ENCODE measurements at regions not wholly inside any gene's neighbourhood (a gene's known extent, or its start where the extent isn't known, plus 50 kb on each side); places are given as distances from the start of the nearest gene placed in this dataset.

DNA sequence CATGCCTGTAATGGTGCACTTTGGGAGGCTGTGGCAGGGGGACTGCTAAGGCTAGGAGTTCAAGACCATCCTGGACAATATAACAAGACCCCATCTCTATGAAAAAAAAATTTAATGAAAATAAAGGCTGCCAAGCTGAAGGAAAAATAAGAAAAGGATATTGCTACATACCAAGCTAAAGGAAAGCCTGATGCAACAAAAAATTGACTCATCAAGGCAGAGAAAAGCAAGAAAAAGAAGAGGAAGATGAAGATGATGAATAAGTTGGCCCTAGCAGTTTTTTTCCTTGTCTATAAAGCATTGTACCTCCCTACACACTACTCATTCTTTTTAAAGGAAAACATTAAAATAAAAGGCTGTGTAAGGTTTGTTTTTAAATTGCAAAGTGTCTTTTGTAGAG is 441.9 kb upstream of the MDFIC2 start:
- H3K27ac ChIP-seq (ENCODE audit: extremely low read depth, low read depth, low read length), result no peak overlapping the region
- H3K9ac ChIP-seq (ENCODE audit: insufficient read depth in 1 of 2, low read depth in 2 of 2, low read length in 2 of 2), result no peak overlapping the region
- no peaks in the 10 kb centered on the region for H3K9me1 ChIP-seq (ENCODE audit: control insufficient read depth, insufficient read depth, low read length)
- FAIRE-seq (no peak), DNase-seq (ENCODE audit: extremely low read depth in 1 of 4, low spot score in 3 of 4) (no peak), ATAC-seq (no peak)
- no peak overlapping the region for H3K4me3 ChIP-seq
- in situ Hi-C loops (cut with MboI), result no loop called here
- CTCF ChIA-PET (ENCODE audit: low intra/inter-chr PET ratio), result no interaction called here
- H3K27me3 ChIP-seq (ENCODE audit: control insufficient read depth in 2 of 2, insufficient read depth in 2 of 2, low read length in 2 of 2), result no peaks in the 10 kb centered on the region
- no peaks in the 10 kb centered on the region for H3K79me2 ChIP-seq (ENCODE audit: control insufficient read depth, insufficient read depth, low read length)
- POLR2A ChIA-PET, result no interaction called here
- no peaks in the 10 kb centered on the region for H3K9me3 ChIP-seq (replicated peaks; ENCODE audit: control insufficient read depth, insufficient read depth, low read depth, low read length)
- H3K4me1 ChIP-seq (replicated peaks in 1 of 2; ENCODE audit: control insufficient read depth in 2 of 2, insufficient read depth in 2 of 2, low read length in 2 of 2), result no peaks in the 10 kb centered on the region
- H2AFZ ChIP-seq (ENCODE audit: low read depth, low read length), result no peak overlapping the region
- no peaks in the 10 kb centered on the region for H4K20me1 ChIP-seq (replicated peaks; ENCODE audit: control insufficient read depth, insufficient read depth, low read length)
- BruUV-seq (replicated peaks), result no TSS peak
- intact Hi-C loops (cut with micrococcal nuclease), result no loop called here
- no peaks in the 10 kb centered on the region for H3K36me3 ChIP-seq (ENCODE audit: control insufficient read depth, insufficient read depth, low read length)
- no peak overlapping the region for H3K4me2 ChIP-seq (ENCODE audit: insufficient read depth, low read length)
- TF ChIP-seq, protein P1, sequence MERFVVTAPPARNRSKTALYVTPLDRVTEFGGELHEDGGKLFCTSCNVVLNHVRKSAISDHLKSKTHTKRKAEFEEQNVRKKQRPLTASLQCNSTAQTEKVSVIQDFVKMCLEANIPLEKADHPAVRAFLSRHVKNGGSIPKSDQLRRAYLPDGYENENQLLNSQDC (CRISPR knock-in tag; IDR thresholded peaks at IDR 0.05), result no peak
- TF ChIP-seq MEF2D (tag; conservative IDR thresholded peaks at IDR 0.05; ENCODE audit: low read depth) (no peak), ZNF41 (CRISPR knock-in tag; conservative IDR thresholded peaks at IDR 0.05) (no peak), HNRNPL (IDR thresholded peaks at IDR 0.05; ENCODE audit: low read depth, low read length) (no peak), CBX8 (IDR thresholded peaks at IDR 0.05; ENCODE audit: borderline replicate concordance, extremely low read depth, low read depth, low read length, poor library complexity, severe bottlenecking) (no peak), ZBED1 (IDR thresholded peaks at IDR 0.05) (no peak), ELF2 (CRISPR knock-in tag; IDR thresholded peaks at IDR 0.05) (no peak), JUND (IDR thresholded peaks at IDR 0.05; ENCODE audit: borderline replicate concordance, low read depth, low read length) (no peak), JUND (tag; IDR thresholded peaks at IDR 0.05; ENCODE audit: borderline replicate concordance, low read depth, low read length) (no peak), RCOR1 (IDR thresholded peaks at IDR 0.05; ENCODE audit: borderline replicate concordance in 1 of 2, low read depth in 2 of 2, low read length in 2 of 2) (no peak)
- TF ChIP-seq, protein P2, sequence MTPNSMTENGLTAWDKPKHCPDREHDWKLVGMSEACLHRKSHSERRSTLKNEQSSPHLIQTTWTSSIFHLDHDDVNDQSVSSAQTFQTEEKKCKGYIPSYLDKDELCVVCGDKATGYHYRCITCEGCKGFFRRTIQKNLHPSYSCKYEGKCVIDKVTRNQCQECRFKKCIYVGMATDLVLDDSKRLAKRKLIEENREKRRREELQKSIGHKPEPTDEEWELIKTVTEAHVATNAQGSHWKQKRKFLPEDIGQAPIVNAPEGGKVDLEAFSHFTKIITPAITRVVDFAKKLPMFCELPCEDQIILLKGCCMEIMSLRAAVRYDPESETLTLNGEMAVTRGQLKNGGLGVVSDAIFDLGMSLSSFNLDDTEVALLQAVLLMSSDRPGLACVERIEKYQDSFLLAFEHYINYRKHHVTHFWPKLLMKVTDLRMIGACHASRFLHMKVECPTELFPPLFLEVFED (CRISPR knock-in tag; conservative IDR thresholded peaks at IDR 0.05), result no peak
- TF ChIP-seq, protein P3, sequence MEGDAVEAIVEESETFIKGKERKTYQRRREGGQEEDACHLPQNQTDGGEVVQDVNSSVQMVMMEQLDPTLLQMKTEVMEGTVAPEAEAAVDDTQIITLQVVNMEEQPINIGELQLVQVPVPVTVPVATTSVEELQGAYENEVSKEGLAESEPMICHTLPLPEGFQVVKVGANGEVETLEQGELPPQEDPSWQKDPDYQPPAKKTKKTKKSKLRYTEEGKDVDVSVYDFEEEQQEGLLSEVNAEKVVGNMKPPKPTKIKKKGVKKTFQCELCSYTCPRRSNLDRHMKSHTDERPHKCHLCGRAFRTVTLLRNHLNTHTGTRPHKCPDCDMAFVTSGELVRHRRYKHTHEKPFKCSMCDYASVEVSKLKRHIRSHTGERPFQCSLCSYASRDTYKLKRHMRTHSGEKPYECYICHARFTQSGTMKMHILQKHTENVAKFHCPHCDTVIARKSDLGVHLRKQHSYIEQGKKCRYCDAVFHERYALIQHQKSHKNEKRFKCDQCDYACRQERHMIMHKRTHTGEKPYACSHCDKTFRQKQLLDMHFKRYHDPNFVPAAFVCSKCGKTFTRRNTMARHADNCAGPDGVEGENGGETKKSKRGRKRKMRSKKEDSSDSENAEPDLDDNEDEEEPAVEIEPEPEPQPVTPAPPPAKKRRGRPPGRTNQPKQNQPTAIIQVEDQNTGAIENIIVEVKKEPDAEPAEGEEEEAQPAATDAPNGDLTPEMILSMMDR (IDR thresholded peaks at IDR 0.05 in 2 of 3, conservative IDR thresholded peaks at IDR 0.05 in 1 of 3; ENCODE audit: insufficient read depth in 2 of 3, low read depth in 1 of 3, low read length in 3 of 3), result no peak
- TF ChIP-seq, protein P4, sequence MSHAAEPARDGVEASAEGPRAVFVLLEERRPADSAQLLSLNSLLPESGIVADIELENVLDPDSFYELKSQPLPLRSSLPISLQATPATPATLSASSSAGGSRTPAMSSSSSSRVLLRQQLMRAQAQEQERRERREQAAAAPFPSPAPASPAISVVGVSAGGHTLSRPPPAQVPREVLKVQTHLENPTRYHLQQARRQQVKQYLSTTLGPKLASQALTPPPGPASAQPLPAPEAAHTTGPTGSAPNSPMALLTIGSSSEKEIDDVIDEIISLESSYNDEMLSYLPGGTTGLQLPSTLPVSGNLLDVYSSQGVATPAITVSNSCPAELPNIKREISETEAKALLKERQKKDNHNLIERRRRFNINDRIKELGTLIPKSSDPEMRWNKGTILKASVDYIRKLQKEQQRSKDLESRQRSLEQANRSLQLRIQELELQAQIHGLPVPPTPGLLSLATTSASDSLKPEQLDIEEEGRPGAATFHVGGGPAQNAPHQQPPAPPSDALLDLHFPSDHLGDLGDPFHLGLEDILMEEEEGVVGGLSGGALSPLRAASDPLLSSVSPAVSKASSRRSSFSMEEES (CRISPR knock-in tag; IDR thresholded peaks at IDR 0.05), result no peak
